Naive thymus-derived CD4-positive, alpha-beta T cell (primary cell): ENCODE measurements at regions not wholly inside any gene's neighbourhood (a gene's known extent, or its start where the extent isn't known, plus 50 kb on each side); places are given as distances from the start of the nearest gene placed in this dataset.

ENCODE experiments used
- ATAC-seq: fragments of 150-1000 bp; cut with Tn5 transposase; 2 replicates; pipeline ENCODE4 v1.10.0; 2021; ENCODE audit warnings: mild to moderate bottlenecking, moderate library complexity
- CTCF ChIA-PET: fragments of 350-600 bp; sonication (Branson Sonifier 250); formaldehyde crosslinking; loops from one replicate; lab custom pipeline; 2021; ENCODE audit warnings: antibody characterized with exemption; lab: Charles Lee
- POLR2A ChIA-PET: fragments of 350-600 bp; sonication (Branson Sonifier 250); formaldehyde crosslinking; loops from one replicate; lab custom pipeline; 2021; ENCODE audit warnings: antibody characterized with exemption, inconsistent platforms; lab: Charles Lee
- DNase-seq, 9 donors: peaks; one replicate each; pipeline versions ENCODE4 v3.0.0 to v3.0.0-alpha.2; 2020 to 2022; ENCODE audit warnings: mixed read lengths in 1 of 9
- H3K27ac ChIP-seq: one replicate; pipeline ENCODE4 v1.7.0; 2013; ENCODE audit warnings: mild to moderate bottlenecking, low read depth, low read length, moderate library complexity
- H3K27me3 ChIP-seq, 2 donors: one replicate each; pipeline ENCODE4 v1.7.0; 2013; ENCODE audit warnings: low read length in 2 of 2, mild to moderate bottlenecking in 2 of 2, moderate library complexity in 2 of 2; ENCODE audit not compliant: control insufficient read depth in 2 of 2, insufficient read depth in 2 of 2
- H3K36me3 ChIP-seq, 3 experiments: 1 replicate in 2 of 3; 2 replicates in 1 of 3; pipeline ENCODE4 v1.7.0; 2013; ENCODE audit warnings: low read length in 3 of 3, mild to moderate bottlenecking in 3 of 3, moderate library complexity in 1 of 3; ENCODE audit not compliant: insufficient read depth in 3 of 3, control insufficient read depth in 2 of 3
- H3K4me1 ChIP-seq, 2 donors: one replicate each; pipeline ENCODE4 v1.7.0; 2013; ENCODE audit warnings: low read length in 2 of 2, mild to moderate bottlenecking in 2 of 2, moderate library complexity in 1 of 2; ENCODE audit not compliant: control insufficient read depth in 2 of 2, insufficient read depth in 2 of 2
- H3K4me3 ChIP-seq: 2 replicates; pipeline ENCODE4 v1.7.0; 2013; ENCODE audit warnings: mild to moderate bottlenecking, low read length
- H3K9me3 ChIP-seq, 3 experiments: 1 replicate in 2 of 3; 2 replicates in 1 of 3; pipeline ENCODE4 v1.7.0; 2013; ENCODE audit warnings: low read length in 3 of 3; ENCODE audit not compliant: control insufficient read depth in 2 of 3
- H3K27ac Mint-ChIP-seq, 9 donors: one replicate each; pipeline ENCODE4 v1.8.0; 2020 to 2022; ENCODE audit warnings: mixed read lengths in 9 of 9, mild to moderate bottlenecking in 8 of 9, moderate library complexity in 5 of 9, inconsistent platforms in 2 of 9
- H3K27me3 Mint-ChIP-seq, 5 donors: one replicate each; pipeline ENCODE4 v1.8.0; 2021 to 2022; ENCODE audit warnings: mixed read lengths in 5 of 5, mild to moderate bottlenecking in 1 of 5
- H3K36me3 Mint-ChIP-seq, 5 donors: one replicate each; pipeline ENCODE4 v1.8.0; 2020 to 2022; ENCODE audit warnings: mixed read lengths in 5 of 5, mild to moderate bottlenecking in 3 of 5, inconsistent platforms in 1 of 5
- H3K4me1 Mint-ChIP-seq, 7 donors: one replicate each; pipeline ENCODE4 v1.8.0; 2020 to 2022; ENCODE audit warnings: mixed read lengths in 7 of 7, mild to moderate bottlenecking in 3 of 7, inconsistent platforms in 1 of 7
- H3K4me3 Mint-ChIP-seq, 10 donors: one replicate each; pipeline ENCODE4 v1.8.0; 2020 to 2022; ENCODE audit warnings: mild to moderate bottlenecking in 10 of 10, mixed read lengths in 10 of 10, moderate library complexity in 6 of 10, inconsistent platforms in 2 of 10
- H3K9me3 Mint-ChIP-seq, 11 donors: one replicate each; pipeline ENCODE4 v1.8.0; 2020 to 2022; ENCODE audit warnings: mixed read lengths in 11 of 11, mild to moderate bottlenecking in 4 of 11, inconsistent platforms in 1 of 11, moderate library complexity in 1 of 11
- intact Hi-C, 2 donors: fragments of 100-400 bp; cut with micrococcal nuclease; formaldehyde crosslinking; loops; one replicate each; pipeline ENCODE4 v1.15.1; 2023

DNA sequence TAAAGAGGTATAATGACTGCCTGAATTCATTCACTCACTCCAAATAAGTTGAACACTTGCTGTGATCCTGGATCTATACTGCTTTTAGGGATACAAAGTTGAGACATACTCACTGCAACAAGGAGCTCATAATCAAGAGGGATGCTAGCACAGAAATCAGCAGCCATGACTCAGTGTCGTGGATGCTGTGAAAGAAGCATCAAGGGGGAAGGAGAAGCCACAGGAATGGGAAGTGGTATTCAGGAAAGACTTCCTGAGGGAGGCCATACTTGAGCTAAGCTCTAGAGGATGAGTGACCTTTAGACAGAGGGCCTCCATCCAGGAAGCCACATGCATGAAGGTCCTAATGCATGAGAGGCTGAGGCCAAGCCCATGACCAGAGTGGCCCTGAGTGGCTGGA lies 245.7 kb upstream of the RORA start:
- Histone ChIP-seq H3K9me3 (no peaks in the 10 kb centered on the region), H3K4me1 (no peaks in the 10 kb centered on the region), H3K27ac (no peak overlapping the region), H3K27me3 (no peaks in the 10 kb centered on the region), H3K4me3 (no peak overlapping the region), H3K36me3 (no peaks in the 10 kb centered on the region)
- ChIA-PET POLR2A (no interaction called here), CTCF (no interaction called here)
- H3K27ac Mint-ChIP-seq = no peak overlapping the region
- peaks cover 0 to 3% (median 0%) of the 10 kb centered on the region in 11 donors for H3K9me3 Mint-ChIP-seq
- no peaks in the 10 kb centered on the region for H3K36me3 Mint-ChIP-seq
- peaks cover 7 to 38% (median 17%) of the 10 kb centered on the region in 5 donors for H3K27me3 Mint-ChIP-seq
- DNase-seq (no peak), ATAC-seq (no peak)
- peaks cover 0 to 1% (median 0%) of the 10 kb centered on the region in 7 donors for H3K4me1 Mint-ChIP-seq
- H3K4me3 Mint-ChIP-seq = no peak overlapping the region
- intact Hi-C loops = no loop called here

GRCh38 chr15:61467823-61468222 lies 238.7 kb upstream of the RORA start:
- H3K36me3 Mint-ChIP-seq = no peaks in the 10 kb centered on the region
- CTCF ChIA-PET = no interaction called here
- ATAC-seq (no peak), DNase-seq (no peak)
- Histone ChIP-seq H3K9me3 (no peaks in the 10 kb centered on the region), H3K4me3 (no peak overlapping the region), H3K36me3 (no peaks in the 10 kb centered on the region), H3K27me3 (no peaks in the 10 kb centered on the region), H3K27ac (no peak overlapping the region), H3K4me1 (no peaks in the 10 kb centered on the region)
- H3K4me1 Mint-ChIP-seq = peaks cover 0 to 1% (median 0%) of the 10 kb centered on the region in 7 donors
- intact Hi-C loops = no loop called here
- POLR2A ChIA-PET = no interaction called here
- H3K27me3 Mint-ChIP-seq = peaks cover 10 to 22% (median 13%) of the 10 kb centered on the region in 5 donors
- H3K4me3 Mint-ChIP-seq = no peak overlapping the region
- H3K9me3 Mint-ChIP-seq = no peaks in the 10 kb centered on the region
- H3K27ac Mint-ChIP-seq = no peak overlapping the region

DNA sequence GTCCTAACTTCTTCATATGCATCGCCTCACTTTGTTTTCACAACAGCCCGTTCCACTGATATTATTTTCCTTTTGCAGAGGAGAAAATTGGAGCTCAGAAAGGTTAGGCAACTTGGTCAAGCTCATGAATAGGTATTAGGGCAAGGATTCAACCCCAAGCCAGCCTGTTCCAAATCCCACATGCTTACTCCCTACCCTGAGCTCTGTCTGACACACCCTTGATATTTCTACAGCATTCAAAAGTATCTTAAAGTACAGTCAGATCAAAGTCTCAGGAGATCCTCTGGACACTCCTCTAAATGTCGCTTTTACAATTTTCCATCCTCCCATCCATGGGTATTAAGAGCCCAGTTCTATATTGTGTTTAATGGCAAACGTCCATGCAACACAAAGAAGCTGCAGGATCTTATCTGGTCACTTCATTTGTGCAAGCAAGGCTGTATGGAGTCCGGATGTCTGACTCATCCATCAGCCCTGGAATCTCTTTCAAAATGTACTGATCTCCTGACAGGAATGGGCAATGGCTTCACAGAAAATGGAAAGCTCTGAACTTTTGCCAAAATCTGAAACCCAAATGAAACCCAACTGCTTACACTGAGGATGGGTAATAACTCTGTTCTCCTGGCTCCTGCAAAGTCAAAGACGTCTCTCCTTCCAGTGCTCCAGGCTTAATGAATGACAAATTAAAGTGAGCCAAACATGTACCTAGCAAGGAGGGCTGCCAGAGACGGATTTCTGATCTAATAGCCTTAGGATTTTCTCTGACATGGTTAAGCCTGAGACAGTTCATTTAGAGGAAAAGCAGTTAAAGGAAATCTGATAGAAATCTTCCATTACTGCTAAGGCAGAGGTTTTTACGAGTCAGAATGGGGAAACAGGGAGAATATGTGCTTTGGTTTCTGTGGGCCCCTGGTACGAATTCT lies 230.9 kb upstream of the RORA start:
- H3K4me3 Mint-ChIP-seq = no peak overlapping the region
- POLR2A ChIA-PET = no interaction called here
- DNase-seq (no peak), ATAC-seq (no peak)
- no peak overlapping the region for H3K27ac ChIP-seq
- intact Hi-C loops = no loop called here
- no peaks in the 10 kb centered on the region for H3K9me3 Mint-ChIP-seq
- H3K9me3 ChIP-seq = no peaks in the 10 kb centered on the region
- no peak overlapping the region for H3K27ac Mint-ChIP-seq
- H3K27me3 ChIP-seq = no peaks in the 10 kb centered on the region
- CTCF ChIA-PET = no interaction called here
- H3K27me3 Mint-ChIP-seq = peaks cover 11 to 32% (median 22%) of the 10 kb centered on the region in 5 donors
- H3K4me1 Mint-ChIP-seq = no peaks in the 10 kb centered on the region
- H3K4me3 ChIP-seq = no peak overlapping the region
- no peaks in the 10 kb centered on the region for H3K36me3 Mint-ChIP-seq
- no peaks in the 10 kb centered on the region for H3K4me1 ChIP-seq
- no peaks in the 10 kb centered on the region for H3K36me3 ChIP-seq

DNA sequence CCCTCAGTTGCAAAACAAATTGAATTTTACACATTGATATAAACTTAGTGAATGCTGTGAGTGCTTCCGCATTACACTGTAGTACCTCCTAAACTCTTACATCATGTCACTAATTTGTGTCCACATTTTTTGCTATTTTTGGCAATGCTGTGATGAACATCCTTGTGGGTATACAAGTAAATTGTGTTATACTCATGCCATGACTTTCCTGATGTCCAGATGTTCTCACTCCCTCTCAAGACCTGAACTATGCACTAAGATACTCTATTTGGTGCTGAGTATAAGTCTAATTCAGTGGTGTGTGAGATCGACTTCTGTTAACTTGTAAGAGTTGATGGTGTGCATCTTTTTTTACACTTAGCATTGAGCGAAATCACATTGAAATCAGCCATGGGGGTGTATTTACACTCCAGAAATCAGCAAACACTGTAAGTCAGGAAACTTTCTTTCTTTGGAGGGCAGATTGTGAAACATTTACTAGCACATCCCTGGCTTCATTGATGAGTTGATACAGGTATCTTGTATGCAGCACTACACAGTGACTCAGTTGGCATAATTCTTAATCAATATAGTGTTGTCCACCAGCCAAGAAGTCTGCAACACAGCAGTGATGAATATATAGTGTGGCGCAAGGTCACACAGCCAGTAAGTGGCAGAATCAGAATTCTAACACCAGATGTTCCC lies 228.1 kb upstream of the RORA start:
- ATAC-seq = no peak
- no peak overlapping the region for H3K27ac ChIP-seq
- Mint-ChIP-seq H3K4me3 (no peak overlapping the region), H3K4me1 (no peaks in the 10 kb centered on the region), H3K27ac (no peak overlapping the region), H3K9me3 (peaks cover 0 to 3% (median 0%) of the 10 kb centered on the region in 11 donors), H3K27me3 (peaks cover 13 to 42% (median 35%) of the 10 kb centered on the region in 5 donors), H3K36me3 (no peaks in the 10 kb centered on the region)
- no peaks in the 10 kb centered on the region for H3K27me3 ChIP-seq
- no peaks in the 10 kb centered on the region for H3K9me3 ChIP-seq
- ChIA-PET POLR2A (no interaction called here), CTCF (no interaction called here)
- no peak overlapping the region for H3K4me3 ChIP-seq
- intact Hi-C loops = no loop called here
- no peaks in the 10 kb centered on the region for H3K36me3 ChIP-seq
- DNase-seq = no peak
- H3K4me1 ChIP-seq = no peaks in the 10 kb centered on the region

DNA sequence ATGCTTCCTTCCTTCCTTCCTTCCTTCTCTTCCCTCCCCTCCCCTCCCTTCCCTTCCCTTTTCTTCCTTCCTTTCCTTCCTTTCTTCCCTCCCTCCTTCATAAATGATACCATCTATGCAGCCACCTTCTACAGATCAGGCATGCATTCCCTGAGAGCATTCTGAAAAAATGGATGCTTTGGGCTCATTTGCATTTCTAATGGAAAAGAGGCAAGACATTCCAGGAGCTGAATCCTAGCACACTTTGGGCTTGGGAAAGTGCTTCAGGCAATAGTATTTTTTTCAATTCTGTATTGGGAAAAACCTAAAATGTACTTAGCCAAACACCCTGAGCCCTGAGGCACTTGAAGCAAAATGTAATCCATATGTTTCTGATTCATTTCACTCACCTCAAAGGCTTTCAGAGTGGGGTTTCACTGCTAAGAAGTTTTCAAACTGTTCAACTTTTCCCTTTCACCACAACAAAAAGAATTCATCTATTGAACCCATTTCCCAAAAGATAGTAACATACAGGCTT lies 220.1 kb upstream of the RORA start:
- Mint-ChIP-seq H3K27me3 (peaks cover 6 to 34% (median 17%) of the 10 kb centered on the region in 5 donors), H3K9me3 (peaks cover 0 to 3% (median 0%) of the 10 kb centered on the region in 11 donors), H3K27ac (no peak overlapping the region), H3K4me1 (peaks cover 0 to 1% (median 0%) of the 10 kb centered on the region in 7 donors), H3K4me3 (no peak overlapping the region), H3K36me3 (no peaks in the 10 kb centered on the region)
- POLR2A ChIA-PET = no interaction called here
- H3K36me3 ChIP-seq = no peaks in the 10 kb centered on the region
- no peaks in the 10 kb centered on the region for H3K27me3 ChIP-seq
- CTCF ChIA-PET = no interaction called here
- ATAC-seq (no peak), DNase-seq (no peak)
- no peak overlapping the region for H3K4me3 ChIP-seq
- no peak overlapping the region for H3K27ac ChIP-seq
- intact Hi-C loops = no loop called here
- no peaks in the 10 kb centered on the region for H3K4me1 ChIP-seq
- H3K9me3 ChIP-seq = no peaks in the 10 kb centered on the region

DNA sequence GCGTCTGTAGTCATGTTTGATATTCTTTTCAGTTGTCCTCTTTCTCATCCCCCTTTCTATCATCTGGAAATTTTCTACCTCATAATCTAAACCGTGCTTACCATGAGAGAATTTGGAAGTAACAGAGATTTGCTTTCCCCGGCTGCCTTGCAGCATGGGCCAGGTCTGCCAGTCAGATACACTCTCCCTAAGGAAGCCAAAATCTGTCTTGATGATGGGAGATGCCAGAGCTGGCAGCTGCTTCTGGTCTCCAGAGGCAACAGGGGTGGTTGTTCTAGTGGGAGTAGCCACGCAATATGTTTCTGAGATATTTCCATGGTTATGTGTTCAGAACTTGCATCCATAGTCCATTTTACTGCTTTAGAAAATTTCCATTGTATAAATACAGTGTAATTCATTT lies 218.9 kb upstream of the RORA start:
- Mint-ChIP-seq H3K36me3 (no peaks in the 10 kb centered on the region), H3K27ac (no peak overlapping the region), H3K4me3 (no peak overlapping the region), H3K9me3 (peaks cover 0 to 3% (median 0%) of the 10 kb centered on the region in 11 donors), H3K4me1 (peaks cover 0 to 2% (median 0%) of the 10 kb centered on the region in 7 donors), H3K27me3 (peaks cover 6 to 32% (median 12%) of the 10 kb centered on the region in 5 donors)
- Histone ChIP-seq H3K9me3 (no peaks in the 10 kb centered on the region), H3K4me3 (no peak overlapping the region), H3K36me3 (no peaks in the 10 kb centered on the region), H3K27ac (no peak overlapping the region), H3K4me1 (no peaks in the 10 kb centered on the region), H3K27me3 (no peaks in the 10 kb centered on the region)
- CTCF ChIA-PET = no interaction called here
- POLR2A ChIA-PET = no interaction called here
- DNase-seq = no peak
- intact Hi-C loops = no loop called here
- ATAC-seq = no peak
